ENCODE measurements at regions not wholly inside any gene's neighbourhood (a gene's known extent, or its start where the extent isn't known, plus 50 kb on each side); places are given as distances from the start of the nearest gene placed in this dataset.
A peak's percentile ranks its signal among the peaks of the same experiment; 100 is the strongest.
"Not testable (repeated sequence)": the region's sequence is repeated elsewhere in the genome, so short reads cannot be mapped to it uniquely, and the experiment has no call there.

GRCh38 chr13:59279028-59279427 is 884.7 kb downstream of the DIAPH3 start:
- Histone ChIP-seq H3K9ac (no peak overlapping the region), H4K20me1 (no peaks in the 10 kb centered on the region), H3K4me3 (no peak overlapping the region), H3K9me3 (replicated peaks in 1 of 11) (no peaks in the 10 kb centered on the region), H3K27ac (no peak overlapping the region), H3K36me3 (no peaks in the 10 kb centered on the region), H3K4me1 (no peaks in the 10 kb centered on the region), H3K4me2 (no peak overlapping the region), H3K27me3 (no peaks in the 10 kb centered on the region)
- TF ChIP-seq Cebpa-rat (IDR thresholded peaks at IDR 0.05), result no peak

- H4K20me1 ChIP-seq, result no peaks in the 10 kb centered on the region
- no peaks in the 10 kb centered on the region for H3K36me3 ChIP-seq
- no peak for TF ChIP-seq Cebpa-rat (IDR thresholded peaks at IDR 0.05)
- no peak overlapping the region for H3K4me2 ChIP-seq
- H3K4me1 ChIP-seq, result no peaks in the 10 kb centered on the region
- H3K27me3 ChIP-seq, result no peaks in the 10 kb centered on the region
- no peak overlapping the region for H3K9ac ChIP-seq
- no peak overlapping the region for H3K4me3 ChIP-seq
- H3K27ac ChIP-seq, result no peak overlapping the region
- no peaks in the 10 kb centered on the region for H3K9me3 ChIP-seq (replicated peaks in 1 of 11)
These were observed 884.2 kb downstream of the DIAPH3 start for GRCh38 chr13:59279576-59279975.

GRCh38 chr13:59280297-59280696 is 883.4 kb downstream of the DIAPH3 start:
- Histone ChIP-seq H3K4me1 (no peaks in the 10 kb centered on the region), H3K27ac (no peak overlapping the region), H3K4me3 (no peak overlapping the region), H3K9ac (no peak overlapping the region), H3K36me3 (no peaks in the 10 kb centered on the region), H3K4me2 (no peak overlapping the region), H3K27me3 (no peaks in the 10 kb centered on the region), H4K20me1 (no peaks in the 10 kb centered on the region), H3K9me3 (replicated peaks in 1 of 11) (no peaks in the 10 kb centered on the region)
- no peak for TF ChIP-seq Cebpa-rat (IDR thresholded peaks at IDR 0.05)

DNA sequence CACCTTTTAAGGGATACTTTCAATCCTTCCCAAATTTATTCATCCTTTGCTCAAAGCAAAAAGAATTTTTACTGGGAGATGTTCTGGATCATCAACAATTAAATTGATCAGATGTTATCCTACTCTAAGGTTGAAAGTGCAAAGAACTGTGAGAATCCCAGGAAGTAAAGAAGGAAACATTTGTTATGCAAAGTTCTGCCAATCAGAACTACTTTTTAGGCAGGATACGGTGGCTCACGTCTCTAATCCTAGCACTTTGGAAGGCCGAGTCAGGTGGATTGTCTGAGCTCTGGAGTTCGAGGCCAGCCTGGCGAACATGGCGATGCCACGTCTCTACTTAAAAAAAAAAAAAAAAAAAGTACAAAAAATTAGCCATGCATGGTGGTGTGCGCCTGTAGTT is 882.3 kb downstream of the DIAPH3 start:
- Histone ChIP-seq H3K9me3 (replicated peaks in 1 of 11) (no peaks in the 10 kb centered on the region), H3K4me2 (no peak overlapping the region), H3K27ac (no peak overlapping the region), H3K27me3 (no peaks in the 10 kb centered on the region), H4K20me1 (no peaks in the 10 kb centered on the region), H3K4me3 (no peak overlapping the region), H3K36me3 (no peaks in the 10 kb centered on the region), H3K9ac (no peak overlapping the region), H3K4me1 (no peaks in the 10 kb centered on the region)
- no peak for TF ChIP-seq Cebpa-rat (IDR thresholded peaks at IDR 0.05)

DNA sequence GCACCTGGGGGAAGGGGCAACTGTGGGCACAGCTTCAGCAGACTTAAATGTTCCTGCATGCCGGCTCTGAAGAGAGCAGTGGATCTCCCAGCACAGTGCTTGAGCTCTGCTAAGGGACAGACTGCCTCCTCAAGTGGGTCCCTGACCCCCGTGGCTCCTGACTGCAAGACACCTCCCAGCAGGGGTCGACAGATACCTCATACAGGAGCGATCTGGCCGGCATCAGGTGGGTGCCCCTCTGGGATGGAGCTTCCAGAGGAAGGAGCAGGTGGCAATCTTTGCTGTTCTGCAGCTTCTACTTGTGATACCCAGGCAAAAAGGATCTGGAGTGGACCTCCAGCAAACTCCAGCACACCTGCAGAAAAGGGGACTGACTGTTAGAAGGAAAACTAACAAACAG is 871.5 kb downstream of the DIAPH3 start:
- H3K9me3 ChIP-seq (replicated peaks in 1 of 11), result peaks cover 0 to 16% (median 3%) of the 10 kb centered on the region in 11 experiments; a peak in 6 of 22 replicates
- not testable (repeated sequence) for H3K27me3 ChIP-seq, H3K27ac ChIP-seq, H3K4me3 ChIP-seq, H4K20me1 ChIP-seq, H3K9ac ChIP-seq, H3K4me2 ChIP-seq, H3K4me1 ChIP-seq, H3K36me3 ChIP-seq

GRCh38 chr13:59299584-59299983 is 864.1 kb downstream of the DIAPH3 start:
- no peaks in the 10 kb centered on the region for H3K27me3 ChIP-seq
- peak overlapping the region in 3 of 11 experiments; percentile 19 to 28 (median 22); a peak in 2 of 22 replicates for H3K9ac ChIP-seq
- no peaks in the 10 kb centered on the region for H4K20me1 ChIP-seq
- H3K4me1 ChIP-seq, result peaks cover 0 to 44% (median 2%) of the 10 kb centered on the region in 10 experiments; a peak in 9 of 20 replicates
- no peak overlapping the region for H3K4me3 ChIP-seq
- peak in 4 of 11 experiments; percentile 55 to 86 (median 58); a peak in 6 of 22 replicates for TF ChIP-seq Cebpa-rat (IDR thresholded peaks at IDR 0.05)
- peak overlapping the region in 7 of 11 experiments; percentile 8 to 75 (median 61); a peak in 10 of 22 replicates for H3K27ac ChIP-seq
- H3K9me3 ChIP-seq (replicated peaks in 1 of 11), result peaks cover 0 to 7% (median 3%) of the 10 kb centered on the region in 11 experiments; a peak in 4 of 22 replicates
- H3K36me3 ChIP-seq, result no peaks in the 10 kb centered on the region
- peak overlapping the region in 5 of 11 experiments; percentile 13 to 75 (median 55); a peak in 9 of 22 replicates for H3K4me2 ChIP-seq

DNA sequence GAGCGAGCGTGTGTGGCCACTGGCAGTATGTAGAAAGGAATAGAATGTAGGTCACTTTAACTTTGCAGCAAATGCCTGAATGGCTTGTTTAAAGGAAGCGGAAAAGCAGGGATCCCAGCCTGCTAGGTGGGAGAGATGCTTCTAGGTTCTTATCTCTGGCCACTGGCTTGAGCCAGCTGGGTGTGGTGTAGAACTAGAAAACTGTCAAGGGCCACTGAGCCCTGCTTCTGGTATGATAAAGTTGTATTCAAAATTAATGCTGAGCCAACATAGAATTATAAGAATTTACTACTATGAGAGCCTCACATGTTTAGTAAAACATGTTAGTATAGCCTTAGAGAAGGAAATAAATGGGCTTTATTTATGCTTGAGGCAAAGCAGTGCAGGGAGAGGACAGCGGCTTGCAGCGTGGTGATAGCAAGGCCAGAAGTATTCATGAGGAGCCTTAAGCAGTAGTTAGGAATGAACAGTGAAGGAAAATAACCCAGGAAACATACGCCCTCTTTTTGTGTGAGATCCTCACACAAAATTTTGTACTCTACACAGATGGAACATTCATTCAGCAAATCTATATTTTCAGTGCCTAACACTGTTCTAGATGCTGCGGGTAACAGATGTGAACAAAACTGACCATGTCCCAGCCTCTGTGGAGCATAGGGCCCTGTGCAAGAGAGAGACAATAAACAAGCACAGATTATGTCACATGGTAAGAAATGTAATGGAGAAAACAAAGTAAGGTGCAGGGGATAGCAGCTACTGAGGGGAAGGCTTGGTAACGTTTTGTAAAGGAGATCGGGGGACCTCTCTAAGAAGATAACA is 863.2 kb downstream of the DIAPH3 start:
- peak overlapping the region in 7 of 11 experiments; percentile 8 to 75 (median 61); a peak in 10 of 22 replicates for H3K27ac ChIP-seq
- no peak for TF ChIP-seq Cebpa-rat (IDR thresholded peaks at IDR 0.05)
- no peak overlapping the region for H3K4me3 ChIP-seq

DNA sequence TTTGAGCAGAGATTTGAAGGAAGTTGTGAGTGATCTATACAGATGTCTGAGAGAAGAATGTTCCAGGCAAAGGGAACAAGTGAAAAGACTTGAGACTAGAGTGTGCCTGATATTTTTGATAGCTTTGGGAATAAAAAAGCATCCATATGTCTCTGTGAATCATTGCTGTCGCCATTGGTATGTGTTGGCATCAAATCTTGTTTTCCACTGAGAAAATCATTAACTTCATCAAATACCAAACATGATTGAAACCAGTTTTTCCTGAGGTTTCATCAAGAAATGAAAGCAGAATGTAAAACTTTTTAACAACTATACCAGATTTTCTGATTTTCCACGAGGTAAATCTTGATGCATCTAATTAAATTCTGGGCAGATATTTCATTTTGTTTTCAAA is 862.6 kb downstream of the DIAPH3 start:
- H3K9ac ChIP-seq, result no peak overlapping the region
- H3K27me3 ChIP-seq, result no peaks in the 10 kb centered on the region
- H3K4me3 ChIP-seq, result no peak overlapping the region
- peak overlapping the region in 1 of 11 experiments; percentile 75; a peak in 1 of 22 replicates for H3K4me2 ChIP-seq
- H3K27ac ChIP-seq, result no peak overlapping the region
- peaks cover 0 to 48% (median 2%) of the 10 kb centered on the region in 10 experiments; a peak in 9 of 20 replicates for H3K4me1 ChIP-seq
- TF ChIP-seq Cebpa-rat (IDR thresholded peaks at IDR 0.05), result no peak
- no peaks in the 10 kb centered on the region for H4K20me1 ChIP-seq
- H3K9me3 ChIP-seq (replicated peaks in 1 of 11), result peaks cover 0 to 6% (median 2%) of the 10 kb centered on the region in 11 experiments; a peak in 4 of 22 replicates
- H3K36me3 ChIP-seq, result no peaks in the 10 kb centered on the region

More for the DNA sequence above, 863.2 kb downstream of the DIAPH3 start:
- H3K36me3 ChIP-seq, result no peaks in the 10 kb centered on the region
- H3K27me3 ChIP-seq, result no peaks in the 10 kb centered on the region
- H3K4me2 ChIP-seq, result peak overlapping the region in 4 of 11 experiments; percentile 13 to 75 (median 58); a peak in 8 of 22 replicates
- H3K9me3 ChIP-seq (replicated peaks in 1 of 11), result peaks cover 0 to 7% (median 3%) of the 10 kb centered on the region in 11 experiments; a peak in 4 of 22 replicates
- H3K4me1 ChIP-seq, result peaks cover 0 to 48% (median 2%) of the 10 kb centered on the region in 10 experiments; a peak in 9 of 20 replicates
- no peak overlapping the region for H3K9ac ChIP-seq
- no peaks in the 10 kb centered on the region for H4K20me1 ChIP-seq

- H3K27me3 ChIP-seq, result no peaks in the 10 kb centered on the region
- no peak overlapping the region for H3K4me2 ChIP-seq
These were observed 860.3 kb downstream of the DIAPH3 start for GRCh38 chr13:59303433-59303832.

More at GRCh38 chr13:59303433-59303832, 860.3 kb downstream of the DIAPH3 start:
- Histone ChIP-seq H3K36me3 (no peaks in the 10 kb centered on the region), H3K9ac (no peak overlapping the region), H4K20me1 (no peaks in the 10 kb centered on the region), H3K4me1 (peaks cover 0 to 48% (median 2%) of the 10 kb centered on the region in 10 experiments; a peak in 9 of 20 replicates), H3K27ac (no peak overlapping the region), H3K9me3 (replicated peaks in 1 of 11) (peaks cover 0 to 16% (median 4%) of the 10 kb centered on the region in 11 experiments; a peak in 4 of 22 replicates), H3K4me3 (no peak overlapping the region)
- no peak for TF ChIP-seq Cebpa-rat (IDR thresholded peaks at IDR 0.05)

Measured in BLaER1 treated with 17β-estradiol and CSF1 and Interleukin-3, amounts not matched to agents 10 nM and 100 nM (cell line).